Prostate gland (tissue), 2 donors: ENCODE measurements at regions not wholly inside any gene's neighbourhood (a gene's known extent, or its start where the extent isn't known, plus 50 kb on each side); places are given as distances from the start of the nearest gene placed in this dataset.
"Not testable (repeated sequence)": the region's sequence is repeated elsewhere in the genome, so short reads cannot be mapped to it uniquely, and the experiment has no call there.

Experiments
- DNase-seq: peaks from one replicate; pipeline ENCODE4 v3.0.0-alpha.2; 2019; ENCODE audit warnings: low spot score
- H3K27ac ChIP-seq, 2 donors: fragments of 200-600 bp; sonication (generic); 2 replicates each; pipeline ENCODE4 v1.5.1; 2017 to 2019
- H3K27me3 ChIP-seq: fragments of 200-600 bp; sonication (generic); replicated peaks from 2 replicates; pipeline ENCODE4 v1.5.1; 2019; ENCODE audit not compliant: insufficient read depth
- H3K36me3 ChIP-seq, 2 donors: fragments of 200-600 bp; sonication (generic); 1 replicate in 1 of 2; 2 replicates in 1 of 2; pipeline versions ENCODE4 v1.5.1 to v1.8.1; 2017 to 2019
- H3K4me1 ChIP-seq: fragments of 200-600 bp; sonication (generic); replicated peaks from 2 replicates; pipeline ENCODE4 v1.5.1; 2019
- H3K4me3 ChIP-seq, 2 donors: fragments of 200-600 bp; sonication (generic); 2 replicates each; pipeline ENCODE4 v1.5.1; 2017 to 2019
- H3K9me3 ChIP-seq: fragments of 200-600 bp; sonication (generic); 2 replicates; pipeline ENCODE4 v1.5.1; 2017
- POLR2A ChIP-seq: fragments of 450-650 bp; IDR thresholded peaks from one replicate; pipeline ENCODE4 v1.6.1; 2016; ENCODE audit warnings: antibody characterized with exemption, mild to moderate bottlenecking
- POLR2AphosphoS5 ChIP-seq: sonication (generic); formaldehyde crosslinking; IDR thresholded peaks from one replicate; pipeline ENCODE4 v1.6.1; 2017; ENCODE audit warnings: antibody characterized with exemption
- WGBS: methylation state at CpG from one replicate; pipeline ENCODE4 v1.1.5; 2018; 5-methylcytosine and 5-hydroxymethylcytosine counted together
- intact Hi-C: fragments of 100-400 bp; cut with DNase I; formaldehyde crosslinking; loops from one replicate; pipeline ENCODE4 v1.14.2; 2022
- TF ChIP-seq, protein P1 (sequence below), 4 experiments: fragments of 200-600 bp in 2 of 4; fragments of 450-650 bp in 2 of 4; sonication (generic) in 2 of 4; IDR thresholded peaks; 1 replicate in 3 of 4; 2 replicates in 1 of 4; pipeline ENCODE4 v1.5.1; 2016 to 2019; ENCODE audit warnings: antibody characterized with exemption in 4 of 4, mild to moderate bottlenecking in 2 of 4, moderate library complexity in 2 of 4

DNA sequence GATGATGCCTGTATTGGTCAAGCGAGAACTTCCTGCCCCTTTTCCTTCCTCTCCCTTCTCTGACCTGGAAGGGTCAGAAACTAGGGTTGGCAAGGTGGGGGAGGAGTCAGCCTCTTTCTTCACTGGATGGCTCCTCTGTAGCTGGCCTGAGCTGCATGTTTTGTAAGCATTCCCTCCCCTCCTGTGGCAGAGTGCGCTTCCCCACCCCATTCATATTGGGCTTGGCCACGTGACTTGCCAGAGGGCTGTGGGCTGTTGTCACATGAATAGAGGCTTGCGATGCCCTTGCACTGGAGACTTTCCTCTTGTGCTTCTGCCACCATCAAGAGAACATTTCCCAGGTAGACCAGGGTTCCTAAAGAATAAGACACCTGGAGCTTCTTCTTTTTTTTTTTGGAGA, 111.3 kb upstream of the PODXL start:
- TF ChIP-seq POLR2AphosphoS5 (no peak), POLR2A (no peak)
- TF ChIP-seq, protein P1, sequence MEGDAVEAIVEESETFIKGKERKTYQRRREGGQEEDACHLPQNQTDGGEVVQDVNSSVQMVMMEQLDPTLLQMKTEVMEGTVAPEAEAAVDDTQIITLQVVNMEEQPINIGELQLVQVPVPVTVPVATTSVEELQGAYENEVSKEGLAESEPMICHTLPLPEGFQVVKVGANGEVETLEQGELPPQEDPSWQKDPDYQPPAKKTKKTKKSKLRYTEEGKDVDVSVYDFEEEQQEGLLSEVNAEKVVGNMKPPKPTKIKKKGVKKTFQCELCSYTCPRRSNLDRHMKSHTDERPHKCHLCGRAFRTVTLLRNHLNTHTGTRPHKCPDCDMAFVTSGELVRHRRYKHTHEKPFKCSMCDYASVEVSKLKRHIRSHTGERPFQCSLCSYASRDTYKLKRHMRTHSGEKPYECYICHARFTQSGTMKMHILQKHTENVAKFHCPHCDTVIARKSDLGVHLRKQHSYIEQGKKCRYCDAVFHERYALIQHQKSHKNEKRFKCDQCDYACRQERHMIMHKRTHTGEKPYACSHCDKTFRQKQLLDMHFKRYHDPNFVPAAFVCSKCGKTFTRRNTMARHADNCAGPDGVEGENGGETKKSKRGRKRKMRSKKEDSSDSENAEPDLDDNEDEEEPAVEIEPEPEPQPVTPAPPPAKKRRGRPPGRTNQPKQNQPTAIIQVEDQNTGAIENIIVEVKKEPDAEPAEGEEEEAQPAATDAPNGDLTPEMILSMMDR (IDR thresholded peaks at IDR 0.05): no peak
- Histone ChIP-seq H3K27ac (no peak overlapping the region), H3K36me3 (no peaks in the 10 kb centered on the region), H3K9me3 (no peaks in the 10 kb centered on the region), H3K4me3 (no peak overlapping the region), H3K27me3 (no peaks in the 10 kb centered on the region), H3K4me1 (no peaks in the 10 kb centered on the region)
- WGBS: 78% methylated on average over 4 of the region's 4 CpGs
- intact Hi-C loops: no loop called here
- DNase-seq: no peak

DNA sequence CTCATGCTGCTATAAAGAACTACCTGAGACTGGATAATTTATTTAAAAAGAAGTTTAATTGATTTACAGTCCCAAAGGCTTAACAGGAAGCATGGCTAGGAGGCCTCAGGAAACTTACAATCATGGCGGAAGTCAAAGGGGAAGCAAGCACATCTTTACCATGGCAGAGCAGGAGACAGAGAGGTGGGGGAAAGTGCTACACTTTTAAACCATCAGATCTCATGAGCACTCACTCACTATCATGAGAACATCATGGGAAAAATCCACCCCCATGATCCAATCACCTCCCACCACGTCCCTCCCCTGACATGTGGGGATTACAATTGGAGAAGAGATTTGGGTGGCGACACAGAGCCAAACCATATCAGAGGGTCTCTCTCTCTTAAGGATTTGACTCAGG, 108.6 kb upstream of the PODXL start:
- Histone ChIP-seq H3K36me3 (no peaks in the 10 kb centered on the region), H3K9me3 (no peaks in the 10 kb centered on the region), H3K27ac (no peak overlapping the region), H3K4me3 (no peak overlapping the region), H3K27me3 (no peaks in the 10 kb centered on the region), H3K4me1 (no peaks in the 10 kb centered on the region)
- WGBS: 89% methylated on average over 3 of the region's 3 CpGs
- intact Hi-C loops: no loop called here
- DNase-seq: no peak
- no peak for TF ChIP-seq POLR2AphosphoS5
- no peak for TF ChIP-seq POLR2A
- TF ChIP-seq, protein P1 (IDR thresholded peaks at IDR 0.05): no peak

DNA sequence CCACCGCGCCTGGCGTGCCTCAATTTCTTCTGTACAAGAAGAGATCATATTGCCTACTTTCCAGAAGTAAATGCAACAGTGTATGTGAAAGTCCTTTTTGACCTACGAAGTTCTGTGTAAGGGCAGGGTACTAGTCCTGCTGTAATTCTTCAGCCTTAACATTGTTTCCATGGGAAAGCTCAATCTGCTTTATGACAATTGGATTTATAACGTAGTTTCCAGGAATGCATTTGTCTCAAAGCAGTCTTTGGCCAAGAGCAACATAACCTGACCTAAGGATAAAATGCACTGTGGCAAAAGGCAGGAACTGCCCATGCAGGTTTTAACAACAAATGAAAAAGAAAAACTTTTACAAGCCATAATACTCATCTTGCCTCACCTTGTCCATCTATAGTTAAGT, 108.1 kb upstream of the PODXL start:
- intact Hi-C loops: no loop called here
- TF ChIP-seq, protein P1 (IDR thresholded peaks at IDR 0.05): no peak
- no peak for TF ChIP-seq POLR2A
- no peak for TF ChIP-seq POLR2AphosphoS5
- Histone ChIP-seq H3K4me1 (no peaks in the 10 kb centered on the region), H3K4me3 (no peak overlapping the region), H3K27ac (no peak overlapping the region), H3K36me3 (no peaks in the 10 kb centered on the region), H3K27me3 (no peaks in the 10 kb centered on the region), H3K9me3 (no peaks in the 10 kb centered on the region)
- no peak for DNase-seq
- 76% methylated on average over 5 of the region's 5 CpGs for WGBS

DNA sequence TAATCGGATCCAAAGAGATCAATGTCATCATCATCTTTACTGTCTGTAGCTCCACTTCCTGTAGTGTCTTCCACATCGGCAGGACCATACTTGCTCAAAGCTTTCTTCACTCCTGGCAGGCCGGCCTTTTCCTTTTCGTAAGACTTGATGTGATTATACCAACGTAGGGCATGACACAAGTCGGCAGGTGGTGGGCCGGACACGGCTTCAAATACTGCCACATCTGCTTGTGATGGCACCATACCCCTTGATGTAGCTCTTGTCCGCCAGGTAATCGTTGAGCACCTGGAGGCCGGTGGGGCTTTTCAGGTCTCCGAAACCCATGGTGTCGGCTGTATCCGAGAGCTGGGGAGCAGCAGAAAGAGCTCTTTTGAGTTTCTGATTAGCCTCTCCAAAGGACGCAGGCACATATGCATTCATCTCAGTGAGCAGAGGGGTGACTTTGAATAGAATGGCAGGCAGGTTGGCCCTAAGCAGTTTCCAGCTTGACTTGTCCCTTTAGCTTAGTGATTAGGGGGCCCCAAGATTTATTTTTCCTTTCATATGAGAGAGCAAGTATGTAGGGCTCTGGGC, 106.0 kb upstream of the PODXL start:
- H3K27me3 ChIP-seq, H3K27ac ChIP-seq, H3K4me1 ChIP-seq, H3K36me3 ChIP-seq, H3K4me3 ChIP-seq, DNase-seq, H3K9me3 ChIP-seq, intact Hi-C loops: not testable (repeated sequence)
- WGBS: 75% methylated on average over 15 of the region's 15 CpGs

DNA sequence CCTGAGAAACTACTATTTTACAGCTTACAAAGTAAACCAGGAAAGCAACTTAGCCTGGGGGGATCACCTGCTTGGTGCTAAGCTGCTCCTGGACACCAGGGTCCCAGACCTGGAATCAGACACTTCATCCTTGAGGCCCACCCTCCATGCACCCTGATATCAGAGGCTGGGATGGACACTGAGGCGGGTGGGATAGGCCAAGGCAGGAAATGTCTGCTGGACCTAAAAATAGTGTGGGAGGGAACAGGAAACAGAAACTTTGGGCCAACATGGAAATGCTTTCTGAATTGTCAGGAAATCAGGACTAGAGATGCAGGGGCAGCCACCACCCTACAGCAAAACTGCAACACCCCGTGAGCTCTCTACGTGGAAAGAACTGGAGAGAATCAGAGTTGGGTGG, 101.5 kb upstream of the PODXL start:
- H3K4me1 ChIP-seq: no peaks in the 10 kb centered on the region
- no peak overlapping the region for H3K27ac ChIP-seq
- intact Hi-C loops: no loop called here
- no peak overlapping the region for H3K4me3 ChIP-seq
- TF ChIP-seq POLR2A (no peak), POLR2AphosphoS5 (no peak)
- TF ChIP-seq, protein P1 (IDR thresholded peaks at IDR 0.05): no peak
- no peaks in the 10 kb centered on the region for H3K9me3 ChIP-seq
- 81% methylated on average over 3 of the region's 3 CpGs for WGBS
- H3K27me3 ChIP-seq: no peaks in the 10 kb centered on the region
- H3K36me3 ChIP-seq: no peaks in the 10 kb centered on the region
- no peak for DNase-seq
